Breast epithelium (tissue), 4 donors: ENCODE measurements at regions not wholly inside any gene's neighbourhood (a gene's known extent, or its start where the extent isn't known, plus 50 kb on each side); places are given as distances from the start of the nearest gene placed in this dataset.
A peak's percentile ranks its signal among the peaks of the same experiment; 100 is the strongest.

Source experiments
- DNase-seq, 2 donors: peaks; one replicate each; pipeline ENCODE4 v3.0.0-alpha.2; 2019; ENCODE audit warnings: low spot score in 2 of 2
- H3K27ac ChIP-seq, 2 donors: fragments of 200-600 bp; sonication (generic) in 1 of 2; one replicate each; pipeline ENCODE4 v1.5.1; 2016 to 2019; ENCODE audit warnings: mild to moderate bottlenecking in 1 of 2
- H3K27me3 ChIP-seq, 2 donors: fragments of 200-600 bp; sonication (generic) in 1 of 2; one replicate each; pipeline versions ENCODE4 v1.5.1 to v1.6.0; 2017 to 2019; ENCODE audit warnings: control low read depth in 1 of 2, mild to moderate bottlenecking in 1 of 2
- H3K36me3 ChIP-seq: fragments of 200-600 bp; one replicate; pipeline ENCODE4 v1.5.1; 2019
- H3K4me1 ChIP-seq, 2 donors: fragments of 200-600 bp; sonication (generic); one replicate each; pipeline ENCODE4 v1.5.1; 2016 to 2019; ENCODE audit warnings: control low read depth in 1 of 2
- H3K4me3 ChIP-seq, 3 donors: fragments of 200-600 bp; sonication (generic); 1 replicate in 2 of 3; 2 replicates in 1 of 3; pipeline ENCODE4 v1.5.1; 2016 to 2019; ENCODE audit warnings: mild to moderate bottlenecking in 3 of 3, moderate library complexity in 2 of 3
- H3K9me3 ChIP-seq, 2 donors: fragments of 200-600 bp; sonication (generic) in 1 of 2; one replicate each; pipeline ENCODE4 v1.5.1; 2016 to 2019; ENCODE audit warnings: control low read depth in 1 of 2
- CTCF ChIP-seq, 3 donors: fragments of 450-650 bp; IDR thresholded peaks; one replicate each; pipeline ENCODE4 v1.5.1; 2016 to 2017; ENCODE audit warnings: antibody characterized with exemption in 3 of 3, mild to moderate bottlenecking in 3 of 3, moderate library complexity in 3 of 3
- POLR2A ChIP-seq: fragments of 450-650 bp; IDR thresholded peaks from one replicate; pipeline ENCODE4 v1.6.1; 2016; ENCODE audit warnings: antibody characterized with exemption, mild to moderate bottlenecking, moderate library complexity
- POLR2AphosphoS5 ChIP-seq, 3 donors: sonication (generic); formaldehyde crosslinking; IDR thresholded peaks; one replicate each; pipeline ENCODE4 v1.6.1; 2017; ENCODE audit warnings: antibody characterized with exemption in 3 of 3
- intact Hi-C: fragments of 100-400 bp; cut with DNase I; formaldehyde crosslinking; loops from one replicate; pipeline ENCODE4 v1.15.1; 2023; ENCODE audit warnings: low total_unique reads

GRCh38 chr4:54525602-54526001 lies 132.2 kb upstream of the KIT start:
- intact Hi-C loops: no loop called here
- H3K4me1 ChIP-seq: no peaks in the 10 kb centered on the region
- no peak overlapping the region for H3K4me3 ChIP-seq
- no peak for TF ChIP-seq POLR2A
- TF ChIP-seq CTCF (IDR thresholded peaks at IDR 0.05): no peak
- peak in 1 of 3 donors; percentile 42 for TF ChIP-seq POLR2AphosphoS5 (IDR thresholded peaks at IDR 0.05)
- H3K27me3 ChIP-seq: no peaks in the 10 kb centered on the region
- no peaks in the 10 kb centered on the region for H3K36me3 ChIP-seq
- peak in 1 of 2 donors; percentile 73 for DNase-seq
- H3K27ac ChIP-seq: no peak overlapping the region
- H3K9me3 ChIP-seq: no peaks in the 10 kb centered on the region

GRCh38 chr4:54526560-54526959 lies 131.2 kb upstream of the KIT start:
- Histone ChIP-seq H3K4me1 (no peaks in the 10 kb centered on the region), H3K4me3 (no peak overlapping the region), H3K36me3 (no peaks in the 10 kb centered on the region), H3K27me3 (no peaks in the 10 kb centered on the region), H3K9me3 (no peaks in the 10 kb centered on the region), H3K27ac (peak overlapping the region in 1 of 2 donors; percentile 21)
- no peak for DNase-seq
- TF ChIP-seq POLR2A: no peak
- TF ChIP-seq POLR2AphosphoS5 (IDR thresholded peaks at IDR 0.05): no peak
- TF ChIP-seq CTCF (IDR thresholded peaks at IDR 0.05): no peak
- intact Hi-C loops: no loop called here

GRCh38 chr4:54527532-54527931 lies 130.2 kb upstream of the KIT start:
- DNase-seq: no peak
- intact Hi-C loops: no loop called here
- H3K4me1 ChIP-seq: no peaks in the 10 kb centered on the region
- H3K36me3 ChIP-seq: no peaks in the 10 kb centered on the region
- TF ChIP-seq POLR2AphosphoS5 (IDR thresholded peaks at IDR 0.05): no peak
- TF ChIP-seq POLR2A: no peak
- no peak for TF ChIP-seq CTCF (IDR thresholded peaks at IDR 0.05)
- H3K27ac ChIP-seq: no peak overlapping the region
- no peaks in the 10 kb centered on the region for H3K27me3 ChIP-seq
- H3K9me3 ChIP-seq: no peaks in the 10 kb centered on the region
- no peak overlapping the region for H3K4me3 ChIP-seq

GRCh38 chr4:54539500-54540029 lies 118.2 kb upstream of the KIT start:
- H3K27me3 ChIP-seq: no peaks in the 10 kb centered on the region
- TF ChIP-seq CTCF (IDR thresholded peaks at IDR 0.05): no peak
- no peak for TF ChIP-seq POLR2AphosphoS5 (IDR thresholded peaks at IDR 0.05)
- no peak for TF ChIP-seq POLR2A
- H3K36me3 ChIP-seq: no peaks in the 10 kb centered on the region
- H3K9me3 ChIP-seq: no peaks in the 10 kb centered on the region
- H3K4me1 ChIP-seq: no peaks in the 10 kb centered on the region
- H3K27ac ChIP-seq: peak overlapping the region in 1 of 2 donors; percentile 0
- peak overlapping the region; percentile 23 to 70 (median 49) for H3K4me3 ChIP-seq
- peak in 1 of 2 donors; percentile 61 for DNase-seq
- intact Hi-C loops: loop anchor here (2.0 kb wide), 1 partner anchor 53 kb away; no protein-coding TSS in a partner anchor

GRCh38 chr4:54540931-54541330 lies 116.8 kb upstream of the KIT start:
- intact Hi-C loops: loop anchor here (2.0 kb wide), 1 partner anchor 54 kb away; no protein-coding TSS in a partner anchor

More at GRCh38 chr4:54540931-54541330, 116.8 kb upstream of the KIT start:
- H3K27ac ChIP-seq: no peak overlapping the region
- no peak for TF ChIP-seq CTCF (IDR thresholded peaks at IDR 0.05)
- TF ChIP-seq POLR2AphosphoS5 (IDR thresholded peaks at IDR 0.05): no peak
- no peak for TF ChIP-seq POLR2A
- no peak for DNase-seq
- no peaks in the 10 kb centered on the region for H3K27me3 ChIP-seq
- no peaks in the 10 kb centered on the region for H3K4me1 ChIP-seq
- no peak overlapping the region for H3K4me3 ChIP-seq
- no peaks in the 10 kb centered on the region for H3K36me3 ChIP-seq
- no peaks in the 10 kb centered on the region for H3K9me3 ChIP-seq
